Central memory CD8-positive, alpha-beta T cell (primary cell): ENCODE measurements at regions not wholly inside any gene's neighbourhood (a gene's known extent, or its start where the extent isn't known, plus 50 kb on each side); places are given as distances from the start of the nearest gene placed in this dataset.

Experiments
- ATAC-seq: fragments of 150-1000 bp; cut with Tn5 transposase; replicated peaks from 2 replicates; pipeline ENCODE4 v1.10.0; 2022; ENCODE audit warnings: mild to moderate bottlenecking, moderate FRiP score, moderate number of reproducible peaks; ENCODE audit not compliant: poor library complexity, severe bottlenecking; ENCODE audit errors: extremely low read depth
- DNase-seq, 2 donors: peaks; one replicate each; pipeline ENCODE4 v3.0.0; 2021; ENCODE audit warnings: low spot score in 2 of 2
- H3K27ac Mint-ChIP-seq: one replicate; pipeline ENCODE4 v1.8.0; 2022; ENCODE audit warnings: low read depth, mild to moderate bottlenecking, moderate library complexity, mixed read lengths
- H3K27me3 Mint-ChIP-seq: one replicate; pipeline ENCODE4 v1.8.0; 2022; ENCODE audit warnings: mixed read lengths
- H3K36me3 Mint-ChIP-seq: one replicate; pipeline ENCODE4 v1.8.0; 2022; ENCODE audit warnings: mild to moderate bottlenecking, moderate library complexity, mixed read lengths; ENCODE audit not compliant: insufficient read depth
- H3K4me1 Mint-ChIP-seq: one replicate; pipeline ENCODE4 v1.8.0; 2022; ENCODE audit warnings: mixed read lengths
- H3K4me3 Mint-ChIP-seq: one replicate; pipeline ENCODE4 v1.8.0; 2022; ENCODE audit warnings: mild to moderate bottlenecking, moderate library complexity, mixed read lengths
- H3K9me3 Mint-ChIP-seq: one replicate; pipeline ENCODE4 v1.8.0; 2022; ENCODE audit warnings: mixed read lengths

- Mint-ChIP-seq H3K9me3 (peaks cover 4% of the 10 kb centered on the region), H3K27me3 (no peaks in the 10 kb centered on the region), H3K4me3 (no peak overlapping the region), H3K36me3 (no peaks in the 10 kb centered on the region), H3K27ac (no peak overlapping the region), H3K4me1 (no peaks in the 10 kb centered on the region)
- DNase-seq (no peak), ATAC-seq (no peak)
These were observed 493.9 kb downstream of the ZIC1 start for GRCh38 chr3:147903026-147903425.

DNA sequence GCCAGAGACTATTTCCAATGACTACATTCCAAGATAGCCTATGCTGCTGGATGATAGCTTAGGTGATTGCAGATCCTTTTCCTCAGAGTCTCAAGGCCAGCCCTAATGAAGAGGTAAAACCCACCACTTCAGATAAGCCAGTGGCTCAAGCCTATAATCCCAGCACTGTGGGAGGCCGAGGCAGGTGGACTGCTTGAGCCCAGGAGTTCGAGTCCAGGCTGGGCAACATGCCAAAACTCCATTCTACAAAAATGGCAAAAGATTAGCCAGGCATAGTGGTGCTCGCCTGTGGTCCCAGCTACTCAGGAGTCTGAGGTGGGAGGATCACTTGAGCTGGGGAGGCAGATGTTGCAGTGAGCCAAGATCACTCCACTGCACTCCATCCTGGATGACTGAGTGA is 495.3 kb downstream of the ZIC1 start:
- H3K9me3 Mint-ChIP-seq: peaks cover 4% of the 10 kb centered on the region
- no peak overlapping the region for H3K27ac Mint-ChIP-seq
- no peaks in the 10 kb centered on the region for H3K27me3 Mint-ChIP-seq
- no peak for ATAC-seq
- H3K36me3 Mint-ChIP-seq: no peaks in the 10 kb centered on the region
- DNase-seq: no peak
- no peak overlapping the region for H3K4me3 Mint-ChIP-seq
- no peaks in the 10 kb centered on the region for H3K4me1 Mint-ChIP-seq

DNA sequence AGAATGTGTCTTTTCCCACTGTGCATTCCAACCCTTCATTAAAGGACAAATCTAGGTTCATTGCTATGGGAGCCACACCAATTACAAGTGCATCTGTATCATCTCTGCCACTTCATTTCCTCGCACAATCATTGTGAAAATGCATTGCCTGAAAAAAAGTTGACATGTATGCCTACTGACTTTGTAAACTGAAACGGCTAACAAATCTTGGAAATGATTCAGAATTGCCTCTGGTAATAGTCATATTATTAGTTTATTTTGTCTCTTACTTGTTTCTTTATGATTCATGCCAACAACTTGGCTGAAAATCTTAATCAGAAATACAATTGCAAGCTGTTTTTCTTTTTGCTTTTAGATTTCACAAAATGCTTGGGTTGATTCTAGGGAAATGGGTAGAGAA is 497.1 kb downstream of the ZIC1 start:
- Mint-ChIP-seq H3K4me1 (no peaks in the 10 kb centered on the region), H3K4me3 (no peak overlapping the region), H3K27ac (no peak overlapping the region), H3K36me3 (no peaks in the 10 kb centered on the region), H3K9me3 (peaks cover 4% of the 10 kb centered on the region), H3K27me3 (no peaks in the 10 kb centered on the region)
- no peak for DNase-seq
- no peak for ATAC-seq

DNA sequence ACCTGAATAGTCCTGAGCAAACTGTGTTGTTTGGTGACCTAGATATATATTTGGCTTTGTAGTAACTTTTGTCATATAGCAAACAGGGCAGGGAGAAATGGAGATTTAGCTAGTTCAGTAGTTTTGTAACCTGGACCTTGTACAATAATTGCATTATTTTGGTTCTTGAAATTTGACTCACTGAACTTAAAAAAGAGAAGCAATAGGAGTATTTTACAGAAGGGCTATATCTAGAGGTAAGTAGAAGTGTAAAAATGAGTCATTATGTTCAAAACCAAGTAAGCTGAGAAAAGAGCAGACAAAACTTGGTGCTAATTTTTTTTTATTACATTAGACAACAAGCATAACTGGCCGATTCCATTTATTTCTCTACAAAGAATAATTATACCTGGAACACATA is 505.4 kb downstream of the ZIC1 start:
- Mint-ChIP-seq H3K9me3 (no peaks in the 10 kb centered on the region), H3K27ac (no peak overlapping the region), H3K4me3 (no peak overlapping the region), H3K4me1 (no peaks in the 10 kb centered on the region), H3K36me3 (no peaks in the 10 kb centered on the region), H3K27me3 (no peaks in the 10 kb centered on the region)
- ATAC-seq (no peak), DNase-seq (no peak)

DNA sequence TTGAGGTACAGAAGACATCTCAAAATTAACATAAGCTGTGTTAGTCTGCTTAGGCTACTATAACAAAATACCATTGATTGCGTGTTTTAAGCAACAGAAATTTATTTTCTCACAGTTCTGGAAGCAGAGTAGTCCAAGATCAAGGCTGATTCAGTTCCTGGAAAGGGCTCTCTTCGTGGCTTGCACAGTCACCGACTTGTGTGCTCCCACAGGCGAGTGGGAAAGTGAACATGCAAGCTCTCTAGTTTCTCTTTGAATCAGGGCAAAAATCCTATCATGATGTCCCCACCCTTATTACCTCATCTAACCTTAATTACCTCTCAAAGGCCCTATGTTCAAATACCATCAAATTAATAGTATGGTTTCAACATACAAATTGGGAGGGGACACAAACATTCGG is 505.9 kb downstream of the ZIC1 start:
- DNase-seq (no peak), ATAC-seq (no peak)
- Mint-ChIP-seq H3K9me3 (no peaks in the 10 kb centered on the region), H3K27ac (no peak overlapping the region), H3K27me3 (no peaks in the 10 kb centered on the region), H3K4me3 (no peak overlapping the region), H3K4me1 (no peaks in the 10 kb centered on the region), H3K36me3 (no peaks in the 10 kb centered on the region)

DNA sequence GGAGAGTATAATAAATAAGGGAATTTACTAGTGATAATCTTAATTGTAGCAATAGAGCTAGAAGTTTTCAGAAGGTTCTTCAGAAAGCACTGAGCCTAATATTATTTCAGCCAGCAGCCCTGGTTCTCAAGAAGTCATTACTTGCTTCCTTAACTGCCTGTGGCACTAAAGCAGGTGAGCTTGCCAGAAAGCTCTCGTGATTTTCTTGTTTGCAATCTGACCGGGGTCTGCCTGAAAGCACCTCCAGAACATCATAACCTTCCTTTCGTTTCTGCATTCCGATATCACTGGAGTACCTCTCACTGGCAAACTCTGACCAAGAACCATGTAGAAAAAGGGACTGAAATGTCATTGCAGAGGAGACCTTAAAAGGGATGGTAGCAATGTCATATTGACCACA is 510.3 kb downstream of the ZIC1 start:
- Mint-ChIP-seq H3K27ac (no peak overlapping the region), H3K36me3 (no peaks in the 10 kb centered on the region), H3K27me3 (no peaks in the 10 kb centered on the region), H3K4me3 (no peak overlapping the region), H3K4me1 (no peaks in the 10 kb centered on the region), H3K9me3 (no peaks in the 10 kb centered on the region)
- ATAC-seq: no peak
- no peak for DNase-seq

- H3K27me3 Mint-ChIP-seq: no peaks in the 10 kb centered on the region
- no peaks in the 10 kb centered on the region for H3K4me1 Mint-ChIP-seq
- DNase-seq (no peak), ATAC-seq (no peak)
- no peaks in the 10 kb centered on the region for H3K36me3 Mint-ChIP-seq
- no peak overlapping the region for H3K27ac Mint-ChIP-seq
- H3K9me3 Mint-ChIP-seq: no peaks in the 10 kb centered on the region
- no peak overlapping the region for H3K4me3 Mint-ChIP-seq
These were observed 511.9 kb downstream of the ZIC1 start for GRCh38 chr3:147921051-147921450.

DNA sequence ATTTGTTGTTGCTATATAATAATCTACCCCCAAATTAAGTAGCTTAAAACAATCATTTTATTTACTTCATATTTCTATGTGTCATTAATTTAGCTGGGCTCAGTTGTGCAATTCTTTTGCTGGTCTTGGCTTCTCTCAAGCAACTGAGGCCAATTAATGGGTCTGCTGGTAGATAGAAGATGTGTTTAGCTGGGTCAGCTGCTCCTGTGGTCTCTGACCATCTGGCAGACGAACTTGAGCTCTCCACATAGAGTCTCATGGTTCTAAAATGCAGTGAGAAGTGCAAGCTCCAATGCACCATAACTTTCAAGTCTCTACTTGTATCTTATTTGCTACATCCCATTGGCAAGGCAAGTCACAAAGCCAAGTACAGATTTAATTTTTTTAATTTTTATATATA is 515.6 kb downstream of the ZIC1 start:
- ATAC-seq: no peak
- Mint-ChIP-seq H3K4me1 (no peaks in the 10 kb centered on the region), H3K4me3 (no peak overlapping the region), H3K27me3 (no peaks in the 10 kb centered on the region), H3K9me3 (no peaks in the 10 kb centered on the region), H3K27ac (no peak overlapping the region), H3K36me3 (no peaks in the 10 kb centered on the region)
- no peak for DNase-seq

DNA sequence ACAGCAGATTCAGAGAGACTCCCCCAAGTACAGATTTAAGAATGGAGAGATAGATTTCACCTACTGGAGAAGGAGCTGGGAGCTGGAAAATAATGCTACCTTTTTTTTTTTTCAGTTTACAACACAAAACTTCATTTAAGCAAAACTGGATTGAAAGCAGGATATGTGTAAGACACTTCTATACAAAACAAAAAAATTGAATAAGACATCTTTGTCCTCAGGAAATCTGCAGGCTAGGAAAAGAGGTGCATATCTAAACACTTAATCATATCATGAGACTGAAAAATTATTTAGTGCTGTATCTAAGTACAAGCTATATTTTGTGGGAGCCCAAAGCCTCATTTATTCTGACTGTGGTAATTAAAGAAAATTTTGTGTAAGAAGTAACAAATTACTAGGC is 516.1 kb downstream of the ZIC1 start:
- H3K27me3 Mint-ChIP-seq: no peaks in the 10 kb centered on the region
- H3K27ac Mint-ChIP-seq: no peak overlapping the region
- H3K4me1 Mint-ChIP-seq: no peaks in the 10 kb centered on the region
- no peaks in the 10 kb centered on the region for H3K36me3 Mint-ChIP-seq
- ATAC-seq: no peak
- no peaks in the 10 kb centered on the region for H3K9me3 Mint-ChIP-seq
- no peak overlapping the region for H3K4me3 Mint-ChIP-seq
- no peak for DNase-seq

DNA sequence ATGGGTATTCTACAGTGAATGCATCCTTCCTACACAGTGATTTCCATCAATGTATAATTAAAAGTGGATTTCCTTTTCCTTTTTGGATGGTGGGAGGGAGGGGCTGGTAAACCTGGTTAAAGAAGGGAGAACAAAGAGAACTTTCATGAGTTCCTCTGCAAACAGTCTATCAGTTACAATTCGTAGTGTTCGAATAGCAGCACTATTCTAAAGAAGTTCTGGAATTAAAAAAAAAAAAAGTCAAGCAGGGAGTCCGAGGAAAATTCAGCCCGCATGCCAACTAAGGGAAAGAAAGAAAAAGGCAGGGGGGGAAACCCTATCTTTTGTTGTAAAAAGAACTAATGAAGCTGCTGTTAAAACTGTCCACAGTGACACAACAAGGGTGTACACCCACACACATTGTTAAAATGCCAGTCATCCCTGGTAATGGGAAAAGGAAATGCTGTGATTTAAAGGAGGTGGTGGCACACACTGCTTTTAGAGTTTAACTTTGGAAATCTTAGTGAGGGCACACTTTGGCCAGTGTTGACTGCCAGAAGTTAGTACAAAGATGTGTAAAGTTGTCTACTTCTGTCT is 521.2 kb downstream of the ZIC1 start:
- DNase-seq: no peak
- H3K4me3 Mint-ChIP-seq: no peak overlapping the region
- no peaks in the 10 kb centered on the region for H3K9me3 Mint-ChIP-seq
- no peaks in the 10 kb centered on the region for H3K27me3 Mint-ChIP-seq
- H3K36me3 Mint-ChIP-seq: no peaks in the 10 kb centered on the region
- ATAC-seq: no peak
- no peaks in the 10 kb centered on the region for H3K4me1 Mint-ChIP-seq
- H3K27ac Mint-ChIP-seq: no peak overlapping the region

DNA sequence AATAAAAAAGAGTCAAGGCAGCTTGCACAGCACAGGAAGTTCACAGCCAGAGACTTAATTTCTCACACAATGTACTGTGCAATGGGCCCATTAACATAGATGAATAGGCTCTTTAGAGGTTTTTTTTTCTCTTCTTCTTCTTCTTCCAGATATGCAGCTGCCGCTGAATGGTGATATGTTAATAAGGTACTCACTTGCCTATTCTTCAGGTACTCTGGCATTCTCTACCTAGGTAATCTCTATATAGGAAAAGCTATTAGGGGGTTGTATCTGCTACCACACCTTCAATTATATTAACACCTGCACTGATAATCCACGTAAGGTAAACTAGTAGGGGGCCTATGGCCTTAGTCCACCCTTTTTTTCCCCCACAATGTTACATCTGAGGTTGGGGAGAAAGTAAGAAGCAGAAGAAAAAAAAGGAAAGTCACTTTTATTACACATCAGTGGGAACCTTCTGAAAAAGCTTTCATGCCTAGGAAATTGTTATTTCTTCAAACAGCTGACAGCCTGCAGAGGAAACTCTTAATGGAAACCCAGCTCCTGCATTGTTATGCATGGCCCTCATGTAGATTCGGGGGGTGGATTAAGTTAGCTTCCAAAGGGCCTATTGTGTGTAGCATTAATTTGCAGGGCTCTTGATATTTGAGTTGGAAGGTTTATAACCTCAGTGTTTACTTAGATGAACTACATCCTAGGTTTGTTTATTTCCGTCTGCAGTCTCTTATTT is 525.5 kb downstream of the ZIC1 start:
- DNase-seq (no peak), ATAC-seq (no peak)
- no peak overlapping the region for H3K4me3 Mint-ChIP-seq

GRCh38 chr3:147937341-147937740 is 528.2 kb downstream of the ZIC1 start:
- H3K4me1 Mint-ChIP-seq: no peaks in the 10 kb centered on the region
- no peak for ATAC-seq
- DNase-seq: no peak
- no peaks in the 10 kb centered on the region for H3K27me3 Mint-ChIP-seq
- H3K9me3 Mint-ChIP-seq: no peaks in the 10 kb centered on the region
- no peak overlapping the region for H3K4me3 Mint-ChIP-seq
- H3K27ac Mint-ChIP-seq: no peak overlapping the region
- H3K36me3 Mint-ChIP-seq: no peaks in the 10 kb centered on the region

More for the DNA sequence above, 525.5 kb downstream of the ZIC1 start:
- Mint-ChIP-seq H3K36me3 (no peaks in the 10 kb centered on the region), H3K27me3 (no peaks in the 10 kb centered on the region), H3K9me3 (no peaks in the 10 kb centered on the region), H3K27ac (no peak overlapping the region), H3K4me1 (no peaks in the 10 kb centered on the region)

- Mint-ChIP-seq H3K27ac (no peak overlapping the region), H3K9me3 (no peaks in the 10 kb centered on the region), H3K27me3 (no peaks in the 10 kb centered on the region), H3K36me3 (no peaks in the 10 kb centered on the region), H3K4me3 (no peak overlapping the region), H3K4me1 (no peaks in the 10 kb centered on the region)
- ATAC-seq (no peak), DNase-seq (no peak)
These were observed 528.7 kb downstream of the ZIC1 start for GRCh38 chr3:147937891-147938290.
